ENCODE measurements at regions not wholly inside any gene's neighbourhood (a gene's known extent, or its start where the extent isn't known, plus 50 kb on each side); places are given as distances from the start of the nearest gene placed in this dataset.

DNA sequence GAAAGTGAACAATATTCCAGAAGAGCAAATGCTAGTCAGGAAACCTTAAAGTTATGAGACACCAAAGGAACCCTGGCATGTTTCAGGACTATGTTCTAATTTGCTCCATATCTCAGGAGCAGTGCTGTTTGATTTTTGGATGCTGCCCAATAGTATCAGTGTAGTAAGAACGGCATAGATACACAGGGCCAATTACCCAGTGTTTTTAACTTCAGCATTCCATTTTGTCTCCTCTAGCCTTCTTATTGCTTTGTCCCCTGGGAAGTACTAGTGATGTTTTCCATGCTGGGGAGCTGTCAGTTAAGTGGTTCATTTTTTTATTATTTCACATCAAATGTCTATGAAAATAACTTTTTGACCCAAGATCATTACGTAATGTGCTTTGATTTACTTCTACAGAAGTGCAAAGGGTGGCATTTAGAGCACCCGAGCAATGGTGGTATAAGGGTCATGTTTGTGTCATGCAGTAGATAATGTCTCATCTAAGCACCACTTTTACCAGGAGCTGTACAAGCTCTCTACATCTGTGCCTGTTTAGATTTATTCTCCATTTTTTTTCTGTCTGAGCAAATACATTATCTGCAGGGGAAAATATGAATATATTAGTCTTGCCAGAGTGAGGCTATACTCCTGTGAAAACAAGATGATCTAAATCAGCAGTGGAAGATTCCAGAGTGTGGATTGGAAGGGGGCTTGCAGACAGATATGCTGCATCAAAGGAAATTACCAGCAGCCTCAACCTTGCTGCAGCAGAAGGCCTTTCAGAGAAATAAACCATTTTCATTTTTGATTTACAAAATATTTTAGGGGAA lies 198.8 kb upstream of the OPRM1 start:
- TF ChIP-seq POLR2A (IDR thresholded peaks at IDR 0.05) = no peak
- TF ChIP-seq CTCF (IDR thresholded peaks at IDR 0.05) = no peak
